Large intestine (tissue), 3 donors: ENCODE measurements at regions not wholly inside any gene's neighbourhood (a gene's known extent, or its start where the extent isn't known, plus 50 kb on each side); places are given as distances from the start of the nearest gene placed in this dataset.

Experiments used
- DNase-seq, 2 donors: peaks; one replicate each; pipeline versions ENCODE4 v3.0.0 to v3.0.0-alpha.2; 2013
- H3K27ac ChIP-seq: one replicate; pipeline ENCODE4 v1.5.1; 2013; ENCODE audit warnings: low read length
- H3K27me3 ChIP-seq: 2 replicates; pipeline ENCODE4 v1.6.1; 2013; ENCODE audit warnings: low read length; ENCODE audit not compliant: control insufficient read depth, insufficient read depth
- H3K36me3 ChIP-seq: 2 replicates; pipeline ENCODE4 v1.6.1; 2013; ENCODE audit warnings: low read length; ENCODE audit not compliant: control insufficient read depth, insufficient read depth
- H3K4me1 ChIP-seq: one replicate; pipeline ENCODE4 v1.6.1; 2013; ENCODE audit warnings: low read length; ENCODE audit not compliant: control insufficient read depth, insufficient read depth
- H3K4me3 ChIP-seq: one replicate; pipeline ENCODE4 v1.5.1; 2013; ENCODE audit warnings: low read length
- H3K9me3 ChIP-seq: one replicate; pipeline ENCODE4 v1.6.1; 2013; ENCODE audit warnings: mild to moderate bottlenecking, low read depth, low read length, moderate library complexity; ENCODE audit not compliant: control insufficient read depth
- WGBS: methylation state at CpG from one replicate; pipeline ENCODE4 v1.1.5; 2013; ENCODE audit warnings: low lambda C conversion rate; ENCODE audit not compliant: insufficient coverage; 5-methylcytosine and 5-hydroxymethylcytosine counted together

- no peak for DNase-seq
- H3K4me1 ChIP-seq: no peaks in the 10 kb centered on the region
- H3K36me3 ChIP-seq: no peaks in the 10 kb centered on the region
- H3K4me3 ChIP-seq: no peak overlapping the region
- H3K27ac ChIP-seq: no peak overlapping the region
- no peaks in the 10 kb centered on the region for H3K9me3 ChIP-seq
- 67% methylated on average over 1 of the region's 4 CpGs for WGBS
- no peaks in the 10 kb centered on the region for H3K27me3 ChIP-seq
Measured at GRCh38 chr4:15239866-15240265, 188.0 kb upstream of the C1QTNF7 start.

- no peak for DNase-seq
- WGBS: 56% methylated on average over 2 of the region's 3 CpGs
Measured at GRCh38 chr4:15240764-15241163, 187.1 kb upstream of the C1QTNF7 start.

GRCh38 chr4:15242021-15242420 lies 185.8 kb upstream of the C1QTNF7 start:
- H3K27ac ChIP-seq: no peak overlapping the region
- DNase-seq: no peak
- H3K4me3 ChIP-seq: no peak overlapping the region
- no peaks in the 10 kb centered on the region for H3K36me3 ChIP-seq
- H3K4me1 ChIP-seq: no peaks in the 10 kb centered on the region
- H3K27me3 ChIP-seq: no peaks in the 10 kb centered on the region
- WGBS: no CpG with 5 or more reads among the region's 1 CpG
- H3K9me3 ChIP-seq: no peaks in the 10 kb centered on the region

More at GRCh38 chr4:15240764-15241163, 187.1 kb upstream of the C1QTNF7 start:
- H3K27me3 ChIP-seq: no peaks in the 10 kb centered on the region
- no peaks in the 10 kb centered on the region for H3K36me3 ChIP-seq
- no peaks in the 10 kb centered on the region for H3K9me3 ChIP-seq
- H3K4me1 ChIP-seq: no peaks in the 10 kb centered on the region
- H3K4me3 ChIP-seq: no peak overlapping the region
- H3K27ac ChIP-seq: no peak overlapping the region

- Histone ChIP-seq H3K4me3 (no peak overlapping the region), H3K9me3 (no peaks in the 10 kb centered on the region), H3K27me3 (no peaks in the 10 kb centered on the region), H3K36me3 (no peaks in the 10 kb centered on the region), H3K27ac (no peak overlapping the region), H3K4me1 (no peaks in the 10 kb centered on the region)
- WGBS: 100% methylated on average over 2 of the region's 2 CpGs
- DNase-seq: no peak
Measured at GRCh38 chr4:15244354-15244753, 183.5 kb upstream of the C1QTNF7 start.

- Histone ChIP-seq H3K27ac (no peak overlapping the region), H3K4me3 (no peak overlapping the region), H3K36me3 (no peaks in the 10 kb centered on the region), H3K27me3 (no peaks in the 10 kb centered on the region), H3K4me1 (no peaks in the 10 kb centered on the region), H3K9me3 (no peaks in the 10 kb centered on the region)
- WGBS: no CpG with 5 or more reads among the region's 3 CpGs
- DNase-seq: no peak
Measured at GRCh38 chr4:15245006-15245530, 182.8 kb upstream of the C1QTNF7 start.

GRCh38 chr4:15250021-15250441 lies 177.8 kb upstream of the C1QTNF7 start:
- H3K27ac ChIP-seq: no peak overlapping the region
- no peak overlapping the region for H3K4me3 ChIP-seq
- WGBS: no CpG with 5 or more reads among the region's 3 CpGs
- no peaks in the 10 kb centered on the region for H3K27me3 ChIP-seq
- no peak for DNase-seq
- H3K36me3 ChIP-seq: no peaks in the 10 kb centered on the region
- no peaks in the 10 kb centered on the region for H3K9me3 ChIP-seq
- H3K4me1 ChIP-seq: no peaks in the 10 kb centered on the region

GRCh38 chr4:15253349-15253748 lies 174.5 kb upstream of the C1QTNF7 start:
- Histone ChIP-seq H3K9me3 (no peaks in the 10 kb centered on the region), H3K4me3 (no peak overlapping the region), H3K27ac (no peak overlapping the region), H3K4me1 (no peaks in the 10 kb centered on the region), H3K27me3 (no peaks in the 10 kb centered on the region), H3K36me3 (no peaks in the 10 kb centered on the region)
- whole genome bisulfite sequencing: 100% methylated on average over 1 of the region's 4 CpGs
- DNase-seq: no peak

GRCh38 chr4:15254236-15254880 lies 173.5 kb upstream of the C1QTNF7 start:
- Histone ChIP-seq H3K4me1 (no peaks in the 10 kb centered on the region), H3K4me3 (no peak overlapping the region), H3K27ac (no peak overlapping the region), H3K27me3 (no peaks in the 10 kb centered on the region), H3K9me3 (no peaks in the 10 kb centered on the region), H3K36me3 (no peaks in the 10 kb centered on the region)
- no peak for DNase-seq
- WGBS: no CpG with 5 or more reads among the region's 7 CpGs

GRCh38 chr4:15255537-15255936 lies 172.3 kb upstream of the C1QTNF7 start:
- Histone ChIP-seq H3K27ac (no peak overlapping the region), H3K9me3 (no peaks in the 10 kb centered on the region), H3K4me3 (no peak overlapping the region), H3K36me3 (no peaks in the 10 kb centered on the region), H3K27me3 (no peaks in the 10 kb centered on the region), H3K4me1 (no peaks in the 10 kb centered on the region)
- no peak for DNase-seq
- 88% methylated on average over 4 of the region's 4 CpGs for WGBS

GRCh38 chr4:15260758-15261157 lies 167.1 kb upstream of the C1QTNF7 start:
- DNase-seq: no peak
- H3K36me3 ChIP-seq: no peaks in the 10 kb centered on the region
- H3K27ac ChIP-seq: no peak overlapping the region
- peaks cover 3% of the 10 kb centered on the region for H3K9me3 ChIP-seq
- H3K4me1 ChIP-seq: no peaks in the 10 kb centered on the region
- H3K27me3 ChIP-seq: no peaks in the 10 kb centered on the region
- 0% methylated on average over 3 of the region's 5 CpGs for WGBS
- no peak overlapping the region for H3K4me3 ChIP-seq

- Histone ChIP-seq H3K36me3 (no peaks in the 10 kb centered on the region), H3K4me1 (no peaks in the 10 kb centered on the region), H3K9me3 (peaks cover 3% of the 10 kb centered on the region), H3K4me3 (no peak overlapping the region), H3K27ac (no peak overlapping the region), H3K27me3 (no peaks in the 10 kb centered on the region)
- DNase-seq: no peak
Measured at GRCh38 chr4:15262396-15262795, 165.4 kb upstream of the C1QTNF7 start.
